Astrocyte (in vitro differentiated cells and primary cell): ENCODE measurements at regions not wholly inside any gene's neighbourhood (a gene's known extent, or its start where the extent isn't known, plus 50 kb on each side); places are given as distances from the start of the nearest gene placed in this dataset.

Experiments used
- DNase-seq: peaks from one replicate; pipeline ENCODE4 v3.0.0-alpha.2; 2010; ENCODE audit warnings: low read depth
- FAIRE-seq: peaks from 2 replicates; lab custom pipeline; 2011; peaks lifted over from hg19 to GRCh38; lab: Jason Lieb, UNC
- H2AFZ ChIP-seq: 2 replicates; pipeline ENCODE4 v1.6.0; 2012; ENCODE audit warnings: low read depth, low read length, inconsistent platforms
- H3K27ac ChIP-seq: 2 replicates; pipeline ENCODE4 v1.5.1; 2011; ENCODE audit warnings: low read depth, low read length, inconsistent platforms
- H3K27me3 ChIP-seq: 2 replicates; pipeline ENCODE4 v1.6.0; 2011; ENCODE audit warnings: low read length, inconsistent platforms; ENCODE audit not compliant: insufficient read depth
- H3K36me3 ChIP-seq: 2 replicates; pipeline ENCODE4 v1.5.1; 2011; ENCODE audit warnings: low read length, inconsistent platforms; ENCODE audit not compliant: insufficient read depth
- H3K4me1 ChIP-seq: 2 replicates; pipeline ENCODE4 v1.5.1; 2011; ENCODE audit warnings: low read length, inconsistent platforms; ENCODE audit not compliant: insufficient read depth
- H3K4me2 ChIP-seq: 2 replicates; pipeline ENCODE4 v1.6.0; 2012; ENCODE audit warnings: low read length, inconsistent platforms
- H3K4me3 ChIP-seq: 2 replicates; pipeline ENCODE4 v1.5.1; 2011; ENCODE audit warnings: low read depth, mild to moderate bottlenecking, low read length, inconsistent platforms; ENCODE audit not compliant: insufficient read depth
- H3K79me2 ChIP-seq: 2 replicates; pipeline ENCODE4 v1.6.0; 2012; ENCODE audit warnings: mild to moderate bottlenecking, low read length, inconsistent platforms; ENCODE audit not compliant: insufficient read depth
- H3K9ac ChIP-seq: 2 replicates; pipeline ENCODE4 v1.6.0; 2012; ENCODE audit warnings: mild to moderate bottlenecking, low read length, inconsistent platforms
- H3K9me3 ChIP-seq: 2 replicates; pipeline ENCODE4 v1.5.1; 2012; ENCODE audit warnings: low read depth, mild to moderate bottlenecking, low read length, inconsistent platforms; ENCODE audit not compliant: insufficient read depth
- H4K20me1 ChIP-seq: 2 replicates; pipeline ENCODE4 v1.6.0; 2012; ENCODE audit warnings: low read length, inconsistent platforms; ENCODE audit not compliant: insufficient read depth
- H3K27ac Mint-ChIP-seq: one replicate; pipeline ENCODE4 v1.8.0; 2021; ENCODE audit warnings: mild to moderate bottlenecking, mixed read lengths; ENCODE audit not compliant: unreplicated experiment
- H3K27me3 Mint-ChIP-seq: one replicate; pipeline ENCODE4 v1.8.0; 2021; ENCODE audit warnings: low read depth, mixed read lengths; ENCODE audit not compliant: unreplicated experiment
- H3K36me3 Mint-ChIP-seq: one replicate; pipeline ENCODE4 v1.8.0; 2021; ENCODE audit warnings: low read depth, mixed read lengths; ENCODE audit not compliant: unreplicated experiment
- H3K4me1 Mint-ChIP-seq: one replicate; pipeline ENCODE4 v1.8.0; 2021; ENCODE audit warnings: low read depth, mixed read lengths; ENCODE audit not compliant: unreplicated experiment
- H3K4me3 Mint-ChIP-seq: one replicate; pipeline ENCODE4 v1.8.0; 2021; ENCODE audit warnings: mild to moderate bottlenecking, moderate library complexity, mixed read lengths; ENCODE audit not compliant: unreplicated experiment
- H3K9me3 Mint-ChIP-seq: one replicate; pipeline ENCODE4 v1.8.0; 2021; ENCODE audit warnings: mild to moderate bottlenecking, mixed read lengths; ENCODE audit not compliant: unreplicated experiment
- CTCF ChIP-seq: IDR thresholded peaks from 2 replicates; pipeline ENCODE4 v1.5.1; 2011; ENCODE audit warnings: low read depth, mild to moderate bottlenecking, inconsistent platforms, low read length, moderate library complexity; ENCODE audit not compliant: insufficient read depth
- EZH2 ChIP-seq: IDR thresholded peaks from 2 replicates; pipeline ENCODE4 v1.6.1; 2012; ENCODE audit warnings: mild to moderate bottlenecking, low read length, inconsistent platforms; ENCODE audit not compliant: insufficient read depth

GRCh38 chr13:37257051-37257450, 151.6 kb upstream of the CSNK1A1L start:
- Histone ChIP-seq H3K36me3 (no peaks in the 10 kb centered on the region), H3K4me3 (no peak overlapping the region), H3K27ac (no peak overlapping the region), H3K4me2 (no peak overlapping the region), H3K79me2 (no peaks in the 10 kb centered on the region), H4K20me1 (no peaks in the 10 kb centered on the region), H2AFZ (no peak overlapping the region), H3K9me3 (peaks cover 3% of the 10 kb centered on the region), H3K9ac (no peak overlapping the region), H3K27me3 (no peaks in the 10 kb centered on the region), H3K4me1 (no peaks in the 10 kb centered on the region)
- DNase-seq (no peak), FAIRE-seq (no peak)
- no peak for TF ChIP-seq CTCF
- H3K4me3 Mint-ChIP-seq, result no peak overlapping the region
- H3K27me3 Mint-ChIP-seq, result no peaks in the 10 kb centered on the region
- no peaks in the 10 kb centered on the region for H3K4me1 Mint-ChIP-seq
- H3K9me3 Mint-ChIP-seq, result peaks cover 15% of the 10 kb centered on the region
- no peaks in the 10 kb centered on the region for H3K36me3 Mint-ChIP-seq
- H3K27ac Mint-ChIP-seq, result no peak overlapping the region

- H3K4me1 ChIP-seq, result no peaks in the 10 kb centered on the region
- peaks cover 13% of the 10 kb centered on the region for H3K9me3 Mint-ChIP-seq
- H3K27ac Mint-ChIP-seq, result no peak overlapping the region
- no peak overlapping the region for H3K4me2 ChIP-seq
- H3K36me3 Mint-ChIP-seq, result no peaks in the 10 kb centered on the region
- no peak overlapping the region for H2AFZ ChIP-seq
- H3K4me3 Mint-ChIP-seq, result no peak overlapping the region
- peak; percentile 90 for DNase-seq
- H3K27me3 Mint-ChIP-seq, result no peaks in the 10 kb centered on the region
- H3K9me3 ChIP-seq, result peaks cover 10% of the 10 kb centered on the region
- no peaks in the 10 kb centered on the region for H3K27me3 ChIP-seq
- no peaks in the 10 kb centered on the region for H3K79me2 ChIP-seq
- H3K36me3 ChIP-seq, result no peaks in the 10 kb centered on the region
- no peak overlapping the region for H3K9ac ChIP-seq
- H3K4me3 ChIP-seq, result no peak overlapping the region
- no peak overlapping the region for H3K27ac ChIP-seq
- FAIRE-seq, result no peak
- H3K4me1 Mint-ChIP-seq, result no peaks in the 10 kb centered on the region
- no peak for TF ChIP-seq CTCF
- no peak for TF ChIP-seq EZH2
- no peaks in the 10 kb centered on the region for H4K20me1 ChIP-seq
These were observed 136.3 kb upstream of the CSNK1A1L start for GRCh38 chr13:37241786-37242185.

- H3K36me3 ChIP-seq, result no peaks in the 10 kb centered on the region
- peaks cover 8% of the 10 kb centered on the region for H3K4me1 ChIP-seq
- H3K4me1 Mint-ChIP-seq, result peaks cover 9% of the 10 kb centered on the region
- H3K27me3 Mint-ChIP-seq, result no peaks in the 10 kb centered on the region
- no peak for TF ChIP-seq EZH2
- TF ChIP-seq CTCF, result no peak
- no peak overlapping the region for H3K4me3 Mint-ChIP-seq
- no peak for DNase-seq
- H2AFZ ChIP-seq, result no peak overlapping the region
- no peak overlapping the region for H3K4me3 ChIP-seq
- H3K27me3 ChIP-seq, result no peaks in the 10 kb centered on the region
- H3K9me3 Mint-ChIP-seq, result no peaks in the 10 kb centered on the region
- no peaks in the 10 kb centered on the region for H4K20me1 ChIP-seq
- H3K9ac ChIP-seq, result no peak overlapping the region
- no peaks in the 10 kb centered on the region for H3K79me2 ChIP-seq
- no peaks in the 10 kb centered on the region for H3K36me3 Mint-ChIP-seq
- no peak overlapping the region for H3K27ac Mint-ChIP-seq
- no peak overlapping the region for H3K4me2 ChIP-seq
- H3K27ac ChIP-seq, result no peak overlapping the region
- no peaks in the 10 kb centered on the region for H3K9me3 ChIP-seq
- FAIRE-seq, result no peak
These were observed 124.9 kb upstream of the CSNK1A1L start for GRCh38 chr13:37230346-37230745.
